CD4-positive, alpha-beta memory T cell (primary cell): ENCODE measurements at regions not wholly inside any gene's neighbourhood (a gene's known extent, or its start where the extent isn't known, plus 50 kb on each side); places are given as distances from the start of the nearest gene placed in this dataset.

Experiments used
- CTCF ChIA-PET: fragments of 350-600 bp; sonication (Branson Sonifier 250); formaldehyde crosslinking; loops from one replicate; lab custom pipeline; 2021; ENCODE audit warnings: inconsistent platforms; ENCODE audit not compliant: partially characterized antibody; lab: Charles Lee
- POLR2A ChIA-PET: fragments of 350-600 bp; sonication (Branson Sonifier 250); formaldehyde crosslinking; loops from one replicate; lab custom pipeline; 2021; ENCODE audit not compliant: partially characterized antibody; lab: Charles Lee
- DNase-seq, 5 donors: peaks; one replicate each; pipeline versions ENCODE4 v3.0.0 to v3.0.0-alpha.2; 2020 to 2022; ENCODE audit warnings: mixed read lengths in 1 of 5
- H3K27ac ChIP-seq: one replicate; pipeline ENCODE4 v1.7.0; 2013; ENCODE audit warnings: low read depth, low read length
- H3K27me3 ChIP-seq: 2 replicates; pipeline ENCODE4 v1.7.0; 2013; ENCODE audit warnings: mild to moderate bottlenecking, low read length, moderate library complexity; ENCODE audit not compliant: insufficient read depth
- H3K36me3 ChIP-seq: 2 replicates; pipeline ENCODE4 v1.7.0; 2013; ENCODE audit warnings: mild to moderate bottlenecking, low read length, moderate library complexity; ENCODE audit not compliant: insufficient read depth
- H3K4me1 ChIP-seq: 2 replicates; pipeline ENCODE4 v1.7.0; 2013; ENCODE audit warnings: mild to moderate bottlenecking, low read length, moderate library complexity; ENCODE audit not compliant: insufficient read depth
- H3K4me3 ChIP-seq, 2 donors: one replicate each; pipeline ENCODE4 v1.7.0; 2013; ENCODE audit warnings: low read length in 2 of 2, mild to moderate bottlenecking in 1 of 2
- H3K9me3 ChIP-seq, 2 donors: one replicate each; pipeline ENCODE4 v1.7.0; 2013; ENCODE audit warnings: low read length in 2 of 2, control low read depth in 1 of 2; ENCODE audit not compliant: control insufficient read depth in 1 of 2
- H3K27ac Mint-ChIP-seq, 7 donors: one replicate each; pipeline ENCODE4 v1.8.0; 2020 to 2021; ENCODE audit warnings: mixed read lengths in 7 of 7, mild to moderate bottlenecking in 6 of 7, inconsistent platforms in 3 of 7, moderate library complexity in 3 of 7
- H3K27me3 Mint-ChIP-seq, 2 donors: one replicate each; pipeline ENCODE4 v1.8.0; 2020 to 2021; ENCODE audit warnings: mixed read lengths in 2 of 2
- H3K36me3 Mint-ChIP-seq, 2 donors: one replicate each; pipeline ENCODE4 v1.8.0; 2020 to 2021; ENCODE audit warnings: mixed read lengths in 2 of 2, inconsistent platforms in 1 of 2, mild to moderate bottlenecking in 1 of 2
- H3K4me1 Mint-ChIP-seq, 4 donors: one replicate each; pipeline ENCODE4 v1.8.0; 2020 to 2021; ENCODE audit warnings: mixed read lengths in 4 of 4, mild to moderate bottlenecking in 1 of 4
- H3K4me3 Mint-ChIP-seq, 8 donors: one replicate each; pipeline ENCODE4 v1.8.0; 2020 to 2021; ENCODE audit warnings: mixed read lengths in 8 of 8, mild to moderate bottlenecking in 7 of 8, moderate library complexity in 6 of 8, inconsistent platforms in 3 of 8
- H3K9me3 Mint-ChIP-seq, 8 donors: one replicate each; pipeline ENCODE4 v1.8.0; 2020 to 2021; ENCODE audit warnings: mixed read lengths in 8 of 8, mild to moderate bottlenecking in 5 of 8, inconsistent platforms in 3 of 8, moderate library complexity in 1 of 8
- intact Hi-C: fragments of 100-400 bp; cut with micrococcal nuclease; formaldehyde crosslinking; loops from one replicate; pipeline ENCODE4 v1.15.1; 2023

GRCh38 chr6:71509191-71510005 is 220.8 kb downstream of the OGFRL1 start:
- POLR2A ChIA-PET = interaction anchor here (0.5 kb wide), 1 partner anchor 9 kb away, joined by 3 read pairs; no protein-coding TSS in a partner anchor

GRCh38 chr6:71510057-71510713 is 221.6 kb downstream of the OGFRL1 start:
- Mint-ChIP-seq H3K4me1 (no peaks in the 10 kb centered on the region), H3K27ac (no peak overlapping the region), H3K9me3 (peaks cover 0 to 2% (median 0%) of the 10 kb centered on the region in 8 donors), H3K36me3 (no peaks in the 10 kb centered on the region), H3K27me3 (peaks cover 2% of the 10 kb centered on the region in 2 donors), H3K4me3 (no peak overlapping the region)
- Histone ChIP-seq H3K27me3 (no peaks in the 10 kb centered on the region), H3K27ac (no peak overlapping the region), H3K9me3 (no peaks in the 10 kb centered on the region), H3K4me1 (no peaks in the 10 kb centered on the region), H3K4me3 (no peak overlapping the region), H3K36me3 (no peaks in the 10 kb centered on the region)
- ChIA-PET POLR2A (interaction anchor here (0.5 kb wide), 1 partner anchor 9 kb away, joined by 3 read pairs; no protein-coding TSS in a partner anchor), CTCF (no interaction called here)
- no peak for DNase-seq
- intact Hi-C loops = no loop called here

More at GRCh38 chr6:71509191-71510005, 220.8 kb downstream of the OGFRL1 start:
- DNase-seq = no peak
- Mint-ChIP-seq H3K36me3 (no peaks in the 10 kb centered on the region), H3K4me3 (no peak overlapping the region), H3K27me3 (peaks cover 2% of the 10 kb centered on the region in 2 donors), H3K27ac (no peak overlapping the region), H3K4me1 (no peaks in the 10 kb centered on the region), H3K9me3 (peaks cover 0 to 2% (median 0%) of the 10 kb centered on the region in 8 donors)
- Histone ChIP-seq H3K36me3 (no peaks in the 10 kb centered on the region), H3K9me3 (no peaks in the 10 kb centered on the region), H3K27me3 (no peaks in the 10 kb centered on the region), H3K27ac (no peak overlapping the region), H3K4me1 (no peaks in the 10 kb centered on the region), H3K4me3 (no peak overlapping the region)
- CTCF ChIA-PET = no interaction called here
- intact Hi-C loops = no loop called here

GRCh38 chr6:71510856-71511255 is 222.2 kb downstream of the OGFRL1 start:
- H3K27me3 Mint-ChIP-seq = peaks cover 2% of the 10 kb centered on the region in 2 donors
- no peaks in the 10 kb centered on the region for H3K36me3 ChIP-seq
- H3K9me3 Mint-ChIP-seq = no peaks in the 10 kb centered on the region
- no peak overlapping the region for H3K4me3 Mint-ChIP-seq
- H3K4me1 ChIP-seq = no peaks in the 10 kb centered on the region
- ChIA-PET POLR2A (no interaction called here), CTCF (no interaction called here)
- no peak for DNase-seq
- no peaks in the 10 kb centered on the region for H3K27me3 ChIP-seq
- no peak overlapping the region for H3K27ac Mint-ChIP-seq
- H3K36me3 Mint-ChIP-seq = no peaks in the 10 kb centered on the region
- intact Hi-C loops = no loop called here
- H3K4me1 Mint-ChIP-seq = no peaks in the 10 kb centered on the region
- no peak overlapping the region for H3K27ac ChIP-seq
- H3K4me3 ChIP-seq = no peak overlapping the region
- no peaks in the 10 kb centered on the region for H3K9me3 ChIP-seq

- no peaks in the 10 kb centered on the region for H3K9me3 ChIP-seq
- no peak overlapping the region for H3K27ac ChIP-seq
- ChIA-PET POLR2A (no interaction called here), CTCF (no interaction called here)
- H3K36me3 ChIP-seq = no peaks in the 10 kb centered on the region
- no peaks in the 10 kb centered on the region for H3K36me3 Mint-ChIP-seq
- intact Hi-C loops = no loop called here
- no peaks in the 10 kb centered on the region for H3K27me3 ChIP-seq
- no peak overlapping the region for H3K4me3 Mint-ChIP-seq
- no peaks in the 10 kb centered on the region for H3K9me3 Mint-ChIP-seq
- H3K4me1 ChIP-seq = no peaks in the 10 kb centered on the region
- no peaks in the 10 kb centered on the region for H3K4me1 Mint-ChIP-seq
- H3K27me3 Mint-ChIP-seq = peaks cover 2% of the 10 kb centered on the region in 2 donors
- H3K27ac Mint-ChIP-seq = no peak overlapping the region
- DNase-seq = no peak
- no peak overlapping the region for H3K4me3 ChIP-seq
Measured at GRCh38 chr6:71512256-71512655, 223.6 kb downstream of the OGFRL1 start.

- intact Hi-C loops = no loop called here
- Mint-ChIP-seq H3K4me1 (no peaks in the 10 kb centered on the region), H3K27ac (no peak overlapping the region), H3K4me3 (no peak overlapping the region), H3K36me3 (no peaks in the 10 kb centered on the region), H3K9me3 (no peaks in the 10 kb centered on the region), H3K27me3 (peaks cover 2% of the 10 kb centered on the region in 2 donors)
- ChIA-PET CTCF (no interaction called here), POLR2A (no interaction called here)
- H3K27me3 ChIP-seq = no peaks in the 10 kb centered on the region
- no peaks in the 10 kb centered on the region for H3K36me3 ChIP-seq
- H3K4me3 ChIP-seq = no peak overlapping the region
- no peak overlapping the region for H3K27ac ChIP-seq
- DNase-seq = no peak
- no peaks in the 10 kb centered on the region for H3K4me1 ChIP-seq
- H3K9me3 ChIP-seq = no peaks in the 10 kb centered on the region
Measured at GRCh38 chr6:71513036-71513435, 224.4 kb downstream of the OGFRL1 start.

- Histone ChIP-seq H3K27ac (no peak overlapping the region), H3K27me3 (no peaks in the 10 kb centered on the region), H3K4me3 (no peak overlapping the region), H3K9me3 (no peaks in the 10 kb centered on the region), H3K36me3 (no peaks in the 10 kb centered on the region), H3K4me1 (no peaks in the 10 kb centered on the region)
- intact Hi-C loops = no loop called here
- DNase-seq = no peak
- CTCF ChIA-PET = no interaction called here
- H3K27me3 Mint-ChIP-seq = peaks cover 3 to 7% of the 10 kb centered on the region in 2 donors
- POLR2A ChIA-PET = no interaction called here
- H3K4me3 Mint-ChIP-seq = no peak overlapping the region
- H3K27ac Mint-ChIP-seq = no peak overlapping the region
- H3K36me3 Mint-ChIP-seq = no peaks in the 10 kb centered on the region
- H3K4me1 Mint-ChIP-seq = no peaks in the 10 kb centered on the region
- peaks cover 0 to 3% (median 0%) of the 10 kb centered on the region in 8 donors for H3K9me3 Mint-ChIP-seq
Measured at GRCh38 chr6:71523548-71523947, 234.9 kb downstream of the OGFRL1 start.

GRCh38 chr6:71524201-71524600 is 235.6 kb downstream of the OGFRL1 start:
- POLR2A ChIA-PET = no interaction called here
- Mint-ChIP-seq H3K27me3 (peaks cover 3 to 7% of the 10 kb centered on the region in 2 donors), H3K36me3 (no peaks in the 10 kb centered on the region), H3K4me3 (no peak overlapping the region), H3K9me3 (peaks cover 0 to 3% (median 0%) of the 10 kb centered on the region in 8 donors), H3K4me1 (no peaks in the 10 kb centered on the region), H3K27ac (no peak overlapping the region)
- H3K9me3 ChIP-seq = no peaks in the 10 kb centered on the region
- CTCF ChIA-PET = no interaction called here
- intact Hi-C loops = no loop called here
- DNase-seq = no peak
- H3K36me3 ChIP-seq = no peaks in the 10 kb centered on the region
- no peaks in the 10 kb centered on the region for H3K27me3 ChIP-seq
- H3K4me3 ChIP-seq = no peak overlapping the region
- no peaks in the 10 kb centered on the region for H3K4me1 ChIP-seq
- H3K27ac ChIP-seq = no peak overlapping the region
